ENCODE measurements at regions not wholly inside any gene's neighbourhood (a gene's known extent, or its start where the extent isn't known, plus 50 kb on each side); places are given as distances from the start of the nearest gene placed in this dataset.
A peak's percentile ranks its signal among the peaks of the same experiment; 100 is the strongest.
"Not testable (repeated sequence)": the region's sequence is repeated elsewhere in the genome, so short reads cannot be mapped to it uniquely, and the experiment has no call there.

DNA sequence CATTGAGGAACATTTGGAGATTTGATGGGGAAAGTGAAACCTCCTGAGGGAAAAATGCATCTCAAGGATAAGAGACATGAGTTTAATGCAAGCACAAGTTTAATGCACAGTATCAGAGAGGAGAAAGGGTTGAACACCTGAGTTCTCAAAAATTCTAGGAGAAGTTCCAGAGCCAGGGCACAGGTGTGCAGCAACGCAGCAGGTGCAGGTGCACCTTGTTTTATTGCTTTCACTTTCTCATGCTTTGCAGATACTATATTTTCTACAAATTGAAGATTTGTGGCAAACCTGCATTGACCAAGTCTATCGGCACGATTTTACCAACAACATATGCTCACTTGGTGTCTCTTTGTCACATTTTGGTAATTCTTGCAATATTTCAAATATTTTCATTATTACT lies 267.6 kb upstream of the HNRNPA3 start:
- no peak for DNase-seq

- no peak for DNase-seq
Observed at GRCh38 chr2:176947754-176948153, 264.8 kb upstream of the HNRNPA3 start.

DNA sequence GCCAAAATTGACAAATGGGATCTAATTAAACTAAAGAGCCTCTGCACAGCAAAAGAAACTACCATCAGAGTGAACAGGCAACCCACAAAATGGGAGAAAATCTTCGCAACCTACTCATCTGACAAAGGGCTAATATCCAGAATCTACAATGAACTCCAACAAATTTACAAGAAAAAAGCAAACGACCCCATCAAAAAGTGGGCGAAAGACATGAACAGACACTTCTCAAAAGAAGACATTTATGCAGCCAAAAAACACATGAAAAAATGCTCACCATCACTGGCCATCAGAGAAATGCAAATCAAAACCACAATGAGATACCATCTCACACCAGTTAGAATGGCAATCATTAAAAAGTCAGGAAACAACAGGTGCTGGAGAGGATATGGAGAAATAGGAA lies 261.4 kb upstream of the HNRNPA3 start:
- DNase-seq, result not testable (repeated sequence)

GRCh38 chr2:176956791-176957190 lies 255.8 kb upstream of the HNRNPA3 start:
- DNase-seq, result no peak

DNA sequence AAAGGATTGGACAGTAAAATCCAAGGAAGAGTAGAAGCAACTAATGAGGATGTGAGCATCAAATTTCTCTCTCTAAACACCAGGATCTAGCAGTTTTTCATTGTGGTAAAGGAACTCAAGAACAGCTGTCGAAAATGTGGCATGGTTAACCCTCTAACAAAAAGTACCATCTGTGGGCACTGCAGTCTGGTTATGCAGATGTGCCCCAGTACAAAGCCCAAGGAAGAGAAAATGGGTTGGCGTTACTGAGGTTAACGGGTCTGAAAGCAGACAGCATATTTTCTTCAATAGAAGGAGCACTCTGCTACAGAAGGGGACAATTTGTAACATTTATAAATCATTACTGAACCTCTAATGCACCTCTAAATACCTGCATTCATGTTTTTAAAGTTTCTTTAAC lies 253.0 kb upstream of the HNRNPA3 start:
- no peak for DNase-seq

DNA sequence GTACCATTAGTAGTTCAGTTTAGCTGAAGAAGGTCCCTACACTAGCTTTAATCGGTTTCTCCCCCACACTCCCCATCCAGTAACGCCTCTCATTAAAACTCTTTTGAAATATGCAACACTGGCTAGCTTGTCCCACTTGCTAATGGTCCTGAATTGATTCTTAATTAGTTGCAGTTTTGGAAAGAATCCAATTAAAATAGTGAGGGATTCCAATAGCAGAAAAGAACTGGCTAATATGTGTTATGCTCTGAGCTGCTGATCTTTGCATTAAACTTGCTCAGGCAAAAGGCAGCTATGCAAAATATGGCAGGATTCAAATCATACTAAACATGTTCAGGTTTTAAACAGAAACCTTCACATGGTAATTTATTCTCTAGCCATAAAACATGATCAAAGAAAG lies 252.5 kb upstream of the HNRNPA3 start:
- no peak for DNase-seq

DNA sequence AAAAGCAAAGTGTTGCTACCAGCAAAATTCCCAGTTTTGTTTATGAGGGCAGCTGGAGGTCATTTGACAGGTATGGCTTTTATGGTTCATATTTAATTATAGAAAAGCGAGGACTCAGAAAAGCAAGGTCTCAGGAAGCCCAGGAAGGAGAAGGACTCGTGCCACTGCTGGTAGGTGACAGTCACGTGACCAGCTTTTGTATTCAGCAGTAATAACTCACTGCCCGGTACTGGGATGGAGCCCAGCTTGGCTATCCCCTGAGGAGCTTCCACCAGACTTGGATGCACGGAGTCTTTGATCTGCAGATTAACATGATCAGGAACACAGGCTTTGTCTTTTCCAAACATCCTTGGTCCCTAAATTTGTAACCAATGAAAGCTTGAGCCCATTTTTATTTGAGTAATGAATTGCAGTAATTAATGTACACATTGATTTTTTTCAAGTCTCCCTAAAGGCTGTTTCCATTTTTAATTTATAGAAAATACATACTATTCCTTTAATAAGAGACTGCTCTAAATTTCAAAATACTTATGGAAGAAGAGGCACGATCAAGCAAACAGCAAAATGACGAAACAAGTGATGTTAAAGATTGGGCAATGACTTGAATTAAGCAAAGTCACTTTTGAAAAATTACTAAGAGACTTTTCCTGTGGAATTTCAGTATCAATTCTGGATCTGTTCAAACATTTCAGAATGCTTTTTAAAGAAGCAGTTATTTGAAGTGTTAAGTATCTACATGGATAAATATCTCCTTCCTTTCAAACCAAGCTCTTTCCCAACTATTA lies 251.7 kb upstream of the HNRNPA3 start:
- DNase-seq, result no peak

DNA sequence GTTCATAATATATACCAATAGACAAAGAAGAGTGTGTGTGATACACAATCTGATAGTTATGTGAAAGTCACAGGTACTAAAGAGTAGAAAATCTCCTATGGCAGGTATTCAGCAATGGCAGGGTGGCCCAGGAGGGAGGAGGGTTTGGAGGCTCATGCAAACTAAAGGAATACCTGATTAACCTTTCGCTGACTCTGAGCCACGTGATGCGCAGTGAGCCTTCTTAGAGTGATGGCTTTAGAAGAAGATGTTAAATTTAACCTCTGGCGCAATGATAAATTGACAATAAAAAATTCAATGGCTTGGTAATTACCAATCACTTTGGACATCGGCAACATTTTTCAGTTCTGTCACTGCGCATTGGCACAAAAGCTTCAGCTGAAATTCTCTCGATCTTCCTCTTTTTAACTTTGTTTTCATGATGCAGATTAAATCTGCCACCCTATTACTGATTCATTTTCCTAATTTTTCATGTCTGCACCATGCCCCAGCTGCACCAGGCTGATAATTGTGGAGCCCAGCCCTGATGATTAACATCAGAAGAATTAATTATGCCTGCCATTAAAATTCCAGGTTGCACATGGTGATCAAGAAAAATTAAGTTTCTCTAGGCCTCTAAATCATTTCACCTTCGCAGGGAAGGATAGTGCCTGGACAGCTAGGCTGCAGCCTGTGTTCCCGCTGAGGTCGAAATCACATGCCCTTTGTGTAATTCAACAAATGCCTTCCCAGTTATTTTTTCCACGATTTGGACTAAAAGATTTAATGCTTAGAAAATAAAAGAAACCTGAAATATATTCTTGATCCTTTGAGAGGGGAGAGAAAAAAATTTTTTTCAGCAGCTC lies 250.6 kb upstream of the HNRNPA3 start:
- DNase-seq, result no peak

GRCh38 chr2:176963568-176964287 lies 248.9 kb upstream of the HNRNPA3 start:
- DNase-seq, result no peak

DNA sequence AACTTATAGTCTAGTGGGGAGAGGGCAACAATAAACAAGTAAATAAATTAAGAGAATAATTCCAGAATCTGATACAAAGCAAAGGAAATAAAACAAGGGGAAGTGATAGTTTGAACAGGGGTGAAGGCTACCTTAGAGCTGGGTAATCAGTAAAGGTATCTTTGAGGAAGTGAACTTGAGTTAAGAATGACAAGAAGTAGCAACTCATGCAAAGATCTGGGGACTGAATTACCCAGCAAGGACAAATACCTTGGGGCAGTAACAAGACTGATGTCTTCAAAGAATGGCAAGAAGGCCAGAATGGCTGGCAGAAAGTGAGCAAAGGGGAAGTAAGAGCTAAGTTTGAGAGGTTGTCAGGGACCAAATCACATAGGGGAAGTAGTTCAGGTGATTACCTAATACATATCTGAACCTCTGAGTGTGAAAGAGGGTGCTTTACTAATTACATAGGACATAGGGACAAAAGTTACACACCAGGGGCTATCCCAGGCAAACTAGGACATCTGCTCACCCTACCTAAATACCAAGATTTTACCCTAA lies 244.6 kb upstream of the HNRNPA3 start:
- DNase-seq, result no peak

- DNase-seq, result no peak
Observed at GRCh38 chr2:176969642-176970359, 242.8 kb upstream of the HNRNPA3 start.

DNA sequence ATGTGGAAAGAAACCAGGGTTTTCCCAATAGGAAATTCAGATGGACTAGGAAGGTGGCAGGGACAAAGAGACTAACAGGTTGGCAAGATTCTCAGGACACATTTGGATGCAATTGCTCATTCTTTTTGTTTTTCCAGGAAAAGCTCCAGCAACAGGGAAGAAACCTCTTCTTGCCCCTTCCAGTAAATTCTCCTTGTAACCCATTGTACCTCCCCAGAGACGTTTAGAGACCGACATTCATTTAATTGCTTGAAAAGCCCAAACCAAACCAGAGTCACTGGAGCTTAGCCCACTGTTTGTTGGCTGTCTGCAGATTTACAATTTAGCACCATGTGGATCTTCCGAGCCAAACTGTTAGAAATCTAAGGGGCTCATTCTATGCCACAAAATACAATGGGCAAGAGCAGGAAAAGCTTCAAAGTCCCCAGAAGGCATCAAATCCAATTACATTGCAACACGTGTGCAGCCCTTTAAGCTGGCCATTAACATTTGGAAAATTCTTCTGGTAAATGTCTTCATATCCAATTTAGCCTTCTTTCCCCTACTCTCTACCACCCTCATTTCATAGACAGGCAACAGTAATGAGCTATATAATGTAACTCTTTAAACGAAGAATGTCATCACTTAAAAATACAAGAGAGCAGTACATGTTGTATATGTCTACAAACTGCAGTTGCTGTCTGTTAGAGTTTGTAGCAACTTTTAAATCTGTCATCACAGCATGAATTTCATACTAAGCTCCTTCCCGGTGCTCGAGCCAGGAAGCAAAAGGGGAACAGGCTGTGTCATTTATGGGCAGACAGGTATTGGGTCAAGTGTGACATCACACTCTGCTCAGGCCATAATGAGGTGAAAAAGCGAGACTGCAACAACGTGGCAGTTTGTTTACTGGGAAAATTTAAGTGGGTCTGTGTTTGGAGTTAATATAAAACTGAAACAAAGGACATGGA lies 235.6 kb upstream of the HNRNPA3 start:
- DNase-seq, result no peak

- DNase-seq, result no peak
Observed at GRCh38 chr2:176978921-176979320, 233.7 kb upstream of the HNRNPA3 start.

DNA sequence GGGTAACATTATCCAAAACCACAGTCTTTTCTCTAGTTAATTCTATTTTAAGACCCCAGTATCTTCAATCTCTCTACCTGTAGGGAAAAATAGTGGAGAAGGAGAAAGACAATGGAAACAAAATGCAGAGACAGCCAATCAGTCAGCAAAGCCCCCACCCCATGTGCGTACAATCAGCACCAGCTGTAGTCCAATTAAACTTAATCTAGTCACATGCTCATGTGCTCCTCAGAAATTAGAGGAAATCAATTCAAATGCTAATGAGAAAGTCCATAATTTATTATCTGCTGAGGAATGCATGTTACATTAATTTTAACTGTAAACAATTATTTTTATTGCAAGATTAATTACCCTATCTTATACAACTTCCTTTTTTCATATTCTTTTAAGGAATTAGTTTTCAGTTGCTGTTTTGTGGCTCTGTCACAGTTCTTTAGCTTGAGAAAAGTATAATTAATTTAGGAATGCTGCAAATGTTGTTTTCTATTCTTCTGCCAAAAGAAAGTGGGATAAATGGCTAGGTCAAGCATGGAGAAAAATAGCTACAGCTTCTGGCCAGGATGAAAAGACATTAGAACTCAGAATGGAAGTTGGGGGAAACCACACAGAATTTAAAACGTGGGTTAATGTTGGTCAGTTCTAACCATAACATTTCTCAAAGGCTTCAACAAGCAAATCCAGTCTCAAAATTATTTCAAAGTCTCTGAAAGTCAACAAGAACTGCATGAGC lies 232.4 kb upstream of the HNRNPA3 start:
- DNase-seq, result no peak

DNA sequence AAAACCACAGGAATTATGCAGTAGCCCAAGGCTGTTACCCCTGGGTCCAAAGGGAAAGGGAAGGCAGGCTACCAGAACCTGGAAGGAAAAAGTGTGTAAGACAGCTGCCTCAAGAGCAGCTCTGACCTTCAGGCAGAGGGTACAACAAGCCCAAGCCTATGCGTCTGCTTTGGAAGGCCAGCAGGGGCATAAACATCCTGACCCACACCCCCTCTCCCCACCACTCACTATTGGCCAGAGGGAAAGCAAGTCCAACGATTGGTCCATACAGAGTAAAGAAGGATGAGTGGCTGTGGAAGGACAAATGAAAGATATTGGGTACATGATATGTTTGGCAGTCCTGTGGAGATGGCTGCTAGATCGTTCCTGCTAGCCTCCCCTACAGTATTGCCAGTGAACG lies 227.6 kb upstream of the HNRNPA3 start:
- DNase-seq, result no peak

GRCh38 chr2:176985871-176986270 lies 226.7 kb upstream of the HNRNPA3 start:
- no peak for DNase-seq

DNA sequence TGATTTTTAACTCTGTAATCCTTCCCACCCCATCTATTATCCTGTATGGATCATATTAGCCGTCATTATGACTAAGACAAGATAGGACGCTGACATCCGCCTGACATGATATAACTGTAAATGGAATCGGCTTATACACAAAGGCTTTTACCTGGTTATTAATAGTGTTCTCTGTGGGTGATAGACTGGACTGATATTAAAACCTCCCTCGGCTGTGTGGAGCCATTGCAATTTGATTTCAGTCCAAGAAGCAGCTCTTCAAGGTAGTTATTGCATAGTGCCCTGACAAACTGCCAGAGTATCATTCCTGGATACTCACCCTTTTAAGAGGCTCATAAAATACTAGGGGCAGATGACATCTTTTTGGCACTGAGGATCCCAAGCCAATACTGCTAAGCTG lies 226.1 kb upstream of the HNRNPA3 start:
- peak; percentile 88 for DNase-seq

- no peak for DNase-seq
Observed at GRCh38 chr2:176991411-176991810, 221.2 kb upstream of the HNRNPA3 start.

- no peak for DNase-seq
Observed at GRCh38 chr2:176997074-176997791, 215.4 kb upstream of the HNRNPA3 start.

DNA sequence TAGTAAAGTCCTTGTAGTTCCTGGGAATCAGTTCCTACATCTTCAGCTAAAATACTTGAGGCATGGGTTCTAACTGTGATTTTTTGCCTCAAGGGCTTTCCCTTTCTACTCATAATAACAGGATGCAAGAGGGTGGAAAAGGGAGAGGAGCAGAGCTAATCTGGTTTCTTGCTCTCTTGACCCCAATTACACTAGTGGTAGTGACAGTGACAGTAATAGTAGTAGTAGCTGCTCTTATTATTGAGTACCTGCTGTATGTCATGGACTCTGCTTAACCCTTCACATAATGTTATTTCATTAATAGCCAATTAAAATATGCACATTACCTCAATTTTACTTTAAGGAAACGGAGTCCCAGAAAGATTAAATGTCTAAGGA lies 214.8 kb upstream of the HNRNPA3 start:
- no peak for DNase-seq
